Forelimb muscle (tissue), 1 donor: ENCODE measurements at regions not wholly inside any gene's neighbourhood (a gene's known extent, or its start where the extent isn't known, plus 50 kb on each side); places are given as distances from the start of the nearest gene placed in this dataset.

Source experiments
- DNase-seq: peaks from one replicate; pipeline ENCODE4 v3.0.0-alpha.2; 2013; ENCODE audit warnings: low read depth

- DNase-seq: no peak
Observed at GRCh38 chr18:38047820-38048219, 482.2 kb upstream of the CELF4 start.

DNA sequence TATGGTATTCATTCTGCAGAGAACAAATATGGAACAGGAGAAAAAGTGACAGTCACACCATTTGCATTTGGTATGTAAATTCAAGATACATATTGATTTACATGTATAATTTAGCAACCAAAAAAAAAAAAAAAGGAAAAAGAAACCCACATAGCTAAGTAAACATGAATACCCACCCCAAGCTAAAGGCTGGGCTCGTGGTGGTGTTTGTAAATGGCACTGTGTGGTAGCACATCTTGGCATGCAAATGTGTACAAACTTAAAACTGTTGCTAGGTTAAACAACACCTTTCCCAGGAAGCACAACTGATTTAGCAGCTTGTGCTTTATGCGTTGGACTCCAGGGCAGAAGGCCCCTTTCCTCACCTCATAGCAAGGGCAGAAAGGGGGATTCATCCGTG, 481.1 kb upstream of the CELF4 start:
- no peak for DNase-seq

GRCh38 chr18:38045845-38046244, 480.2 kb upstream of the CELF4 start:
- DNase-seq: no peak

DNA sequence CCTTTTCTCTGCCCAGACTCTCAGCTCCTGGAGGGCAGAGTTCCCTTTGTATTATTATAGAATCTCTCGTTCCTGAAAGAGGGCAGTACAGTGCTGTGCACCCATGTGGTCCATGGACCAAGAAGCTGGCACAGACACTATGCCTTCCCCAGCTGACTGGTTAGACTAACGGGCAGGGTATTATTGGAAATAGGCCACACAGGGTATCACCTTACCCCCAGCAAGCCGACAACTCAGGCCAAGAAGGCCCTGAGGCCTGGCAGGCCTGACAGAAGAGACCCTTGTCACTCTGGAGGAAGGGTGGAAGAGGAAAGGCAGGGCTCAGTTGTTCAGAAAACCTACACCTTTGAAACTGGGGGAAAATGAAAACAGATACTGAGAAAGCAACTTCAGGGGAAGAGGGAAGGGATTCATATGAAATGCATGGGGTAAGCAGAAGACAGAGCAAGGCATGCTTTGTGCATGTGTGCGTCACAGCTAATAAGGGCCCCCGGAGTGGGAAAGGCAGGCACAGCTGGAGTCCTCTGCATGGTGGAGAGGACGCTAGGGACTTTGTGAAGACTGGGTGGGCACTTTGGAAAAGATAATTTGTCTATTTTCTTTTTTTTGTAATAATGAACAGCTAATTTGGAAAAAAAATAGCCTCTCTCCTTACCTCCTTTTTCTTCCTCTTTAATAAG, 476.8 kb upstream of the CELF4 start:
- no peak for DNase-seq

GRCh38 chr18:38038242-38038641, 472.6 kb upstream of the CELF4 start:
- DNase-seq: no peak

- no peak for DNase-seq
Observed at GRCh38 chr18:38035193-38035592, 469.6 kb upstream of the CELF4 start.

DNA sequence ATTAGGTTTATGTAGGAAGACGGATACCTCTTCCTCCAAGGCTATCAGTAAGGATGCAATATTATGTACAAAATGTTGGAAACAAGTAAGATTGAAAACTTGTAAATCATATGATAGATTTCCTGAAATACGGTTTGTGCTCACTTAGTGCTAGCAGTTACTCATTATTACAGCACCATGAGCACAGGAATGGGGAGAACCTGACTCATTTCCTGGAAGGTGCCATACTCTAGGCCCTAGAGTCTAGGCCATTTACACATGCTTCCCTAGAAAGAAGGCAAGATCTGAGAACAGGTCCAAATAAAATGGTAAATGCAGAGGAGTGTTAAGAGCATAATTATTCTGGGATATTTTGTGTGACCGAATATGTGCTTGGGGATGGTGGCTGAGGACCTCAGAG, 467.7 kb upstream of the CELF4 start:
- DNase-seq: no peak

DNA sequence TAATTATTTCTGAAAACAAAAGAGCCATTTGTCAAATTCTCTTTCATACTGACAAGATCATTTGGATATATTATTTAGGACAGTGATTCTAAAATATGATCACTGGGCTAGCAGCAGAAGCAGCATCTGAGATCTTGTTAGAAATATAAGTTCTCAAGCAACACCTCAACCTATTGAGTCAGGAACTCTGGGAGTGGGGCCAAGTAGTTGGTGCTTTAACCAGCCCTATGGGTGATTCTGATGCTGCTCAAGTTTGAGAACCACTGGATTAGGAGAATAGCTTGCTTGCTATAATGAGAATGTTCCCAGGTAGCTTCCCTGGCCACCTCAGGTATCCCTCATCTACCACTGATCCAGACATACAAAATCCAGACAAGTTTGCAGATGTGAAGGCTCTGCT, 466.9 kb upstream of the CELF4 start:
- no peak for DNase-seq

GRCh38 chr18:38028946-38029345, 463.3 kb upstream of the CELF4 start:
- DNase-seq: no peak

- no peak for DNase-seq
Observed at GRCh38 chr18:38025433-38026038, 459.9 kb upstream of the CELF4 start.

GRCh38 chr18:38023871-38024270, 458.3 kb upstream of the CELF4 start:
- DNase-seq: no peak

DNA sequence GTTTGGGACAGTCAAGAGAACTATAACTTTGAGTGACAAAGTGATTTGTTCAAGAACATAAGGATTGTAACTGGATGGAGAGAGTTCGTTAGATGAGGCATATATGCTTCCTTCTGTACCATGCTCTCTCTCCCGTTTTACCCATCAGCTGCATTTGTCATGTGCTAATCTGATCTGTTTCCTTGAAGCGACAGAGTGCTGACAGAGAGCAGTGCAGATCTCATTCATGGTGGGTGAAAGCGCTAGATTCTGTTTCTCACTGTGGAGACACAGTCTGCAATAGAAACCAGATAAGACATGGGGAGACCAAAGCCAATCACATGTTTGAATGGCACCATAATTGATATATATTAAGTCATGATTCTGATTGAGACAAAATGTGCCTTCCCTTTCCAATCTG, 456.6 kb upstream of the CELF4 start:
- no peak for DNase-seq

DNA sequence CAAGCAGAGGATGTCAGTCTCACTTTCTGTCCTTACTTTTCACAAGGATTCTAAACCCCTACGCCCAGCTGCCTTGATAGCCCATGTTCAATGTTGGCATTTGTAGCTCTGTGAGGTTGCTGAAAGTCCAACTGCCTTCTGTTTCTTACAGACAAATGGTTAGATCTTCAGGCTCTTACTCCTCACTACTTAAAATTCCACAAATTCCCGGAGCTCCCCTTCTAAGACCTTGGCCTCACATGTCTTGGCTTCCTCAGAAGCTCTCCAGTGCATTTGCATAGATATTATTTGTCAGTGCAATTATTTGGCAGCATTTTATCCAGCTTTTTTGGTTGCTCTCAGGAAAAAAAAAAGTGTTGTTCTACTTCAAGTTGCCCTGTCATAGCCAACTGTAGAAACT, 453.7 kb upstream of the CELF4 start:
- no peak for DNase-seq

DNA sequence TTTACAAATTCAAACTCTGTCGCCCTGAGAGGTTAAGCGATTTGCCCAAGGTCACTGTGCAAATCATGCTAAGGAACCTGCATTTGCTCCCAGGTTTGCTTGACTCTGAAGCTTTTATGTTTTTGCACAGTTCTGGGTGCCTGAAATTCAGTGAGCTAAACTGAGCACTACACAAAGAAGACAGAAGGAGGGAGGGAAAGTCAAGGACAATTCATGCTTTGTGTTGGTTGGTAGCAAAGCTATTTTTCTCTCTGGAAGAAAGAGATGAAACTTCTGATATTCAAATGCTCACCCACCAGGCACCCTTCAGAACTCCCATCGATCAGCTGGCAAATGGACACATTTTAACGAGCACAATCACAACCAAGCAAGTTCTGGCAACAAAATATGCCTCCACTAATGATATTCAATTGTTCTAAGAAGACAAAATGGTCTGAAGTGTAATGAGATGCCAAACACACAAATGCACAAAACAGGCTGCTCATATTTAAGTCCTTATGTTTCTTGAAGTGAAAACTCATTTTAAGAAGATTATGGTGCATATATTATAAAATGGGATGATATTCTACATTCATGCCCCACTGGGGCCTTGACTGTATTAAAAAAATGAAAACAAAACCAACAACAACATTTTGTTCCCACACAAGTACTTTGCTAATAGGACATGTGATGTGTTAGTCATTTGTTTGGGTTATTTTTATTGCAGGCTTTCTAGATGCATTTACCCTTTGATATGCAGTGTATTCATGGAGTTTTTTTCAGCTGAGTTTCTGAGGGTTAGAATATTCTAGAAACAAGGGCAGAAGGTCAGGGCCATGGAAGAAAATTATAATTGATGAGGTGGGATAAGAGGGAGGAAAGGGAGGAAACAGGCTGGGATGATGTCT, 445.6 kb upstream of the CELF4 start:
- no peak for DNase-seq

DNA sequence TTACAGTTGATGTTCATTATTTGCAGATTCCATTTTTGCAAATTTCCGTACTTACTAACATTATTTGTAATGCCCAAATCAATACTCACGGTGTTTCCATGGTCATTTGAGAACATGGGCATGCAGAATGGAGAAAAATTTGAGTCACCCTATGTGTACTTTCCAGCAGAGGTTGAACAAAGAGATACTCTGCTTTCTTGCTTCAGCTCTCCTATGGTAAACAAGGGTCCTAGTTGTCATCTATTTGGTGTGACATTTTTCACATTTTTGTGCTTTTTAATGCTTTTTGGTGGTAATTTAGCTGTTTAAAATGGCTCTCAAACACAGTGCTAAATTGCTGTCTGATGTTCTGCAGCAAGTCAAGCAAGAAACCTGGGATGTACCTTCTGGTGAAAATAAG, 444.4 kb upstream of the CELF4 start:
- DNase-seq: no peak

GRCh38 chr18:38009320-38009719, 443.7 kb upstream of the CELF4 start:
- no peak for DNase-seq

GRCh38 chr18:38007676-38008330, 442.2 kb upstream of the CELF4 start:
- no peak for DNase-seq

- no peak for DNase-seq
Observed at GRCh38 chr18:38007026-38007425, 441.4 kb upstream of the CELF4 start.

- no peak for DNase-seq
Observed at GRCh38 chr18:38006541-38006940, 440.9 kb upstream of the CELF4 start.

- no peak for DNase-seq
Observed at GRCh38 chr18:37997695-37998094, 432.1 kb upstream of the CELF4 start.

- no peak for DNase-seq
Observed at GRCh38 chr18:37987901-37988300, 422.3 kb upstream of the CELF4 start.

DNA sequence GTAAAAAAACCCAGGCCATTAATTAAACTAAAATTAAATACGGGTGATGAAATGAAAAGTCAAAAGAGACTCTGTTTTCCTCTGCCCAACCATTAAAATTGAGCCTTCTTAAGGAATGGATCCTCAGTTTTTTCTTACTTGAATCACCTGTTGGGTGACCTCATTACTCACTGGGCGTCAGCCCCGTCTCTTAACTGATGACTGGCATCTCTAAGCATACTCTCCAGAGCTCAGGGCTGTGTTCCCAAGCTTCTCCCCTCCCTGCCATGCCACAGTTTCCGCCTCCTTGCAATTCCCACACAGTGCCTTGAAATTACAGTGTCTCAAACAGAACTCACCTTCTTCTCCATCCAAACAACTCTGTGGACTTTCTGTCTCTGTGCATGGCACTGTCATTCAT, 421.1 kb upstream of the CELF4 start:
- DNase-seq: no peak
